ENCODE measurements at regions not wholly inside any gene's neighbourhood (a gene's known extent, or its start where the extent isn't known, plus 50 kb on each side); places are given as distances from the start of the nearest gene placed in this dataset.
"Not testable (repeated sequence)": the region's sequence is repeated elsewhere in the genome, so short reads cannot be mapped to it uniquely, and the experiment has no call there.

DNA sequence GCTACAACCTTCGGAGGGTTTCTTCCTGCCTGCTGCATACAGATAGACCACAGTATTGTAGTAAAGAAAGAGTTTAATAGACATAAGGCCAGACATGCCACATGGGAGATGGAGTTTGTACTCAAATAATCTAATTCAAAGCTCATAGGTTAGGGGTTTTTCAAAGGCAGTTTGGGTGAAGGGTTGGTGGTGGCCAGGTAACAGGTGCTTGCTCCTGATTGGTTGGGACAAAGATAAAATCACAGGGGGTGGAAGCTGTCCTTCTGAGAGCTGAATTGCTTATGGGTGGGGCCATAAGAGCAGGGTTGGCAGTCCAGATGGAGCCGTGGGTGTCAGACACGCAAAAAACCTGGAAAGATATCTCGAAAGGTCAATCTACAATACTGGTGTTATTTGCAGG, 92.3 kb upstream of the ETV3 start:
- no peak for DNase-seq (ENCODE audit: low read depth, low spot score)

DNA sequence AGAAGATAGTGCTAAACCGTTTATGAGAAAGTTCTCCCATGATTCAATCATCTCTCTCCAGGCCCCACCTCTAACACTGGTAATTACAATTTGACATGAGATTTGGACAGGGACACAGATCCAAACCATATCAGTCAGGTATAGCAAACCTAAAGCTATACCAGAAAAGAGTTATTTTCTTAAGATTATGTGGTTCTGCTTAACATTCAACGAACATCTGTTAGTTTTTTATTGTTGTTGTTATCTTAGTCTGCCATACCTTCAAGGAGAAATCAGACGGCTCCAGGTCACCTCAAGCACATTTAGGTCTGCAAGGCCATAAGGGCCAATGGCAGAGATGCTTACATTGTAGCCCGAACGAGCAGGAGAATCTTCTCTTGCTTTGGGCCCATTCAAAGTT, 89.5 kb upstream of the ETV3 start:
- no peak for DNase-seq (ENCODE audit: low read depth, low spot score)

DNA sequence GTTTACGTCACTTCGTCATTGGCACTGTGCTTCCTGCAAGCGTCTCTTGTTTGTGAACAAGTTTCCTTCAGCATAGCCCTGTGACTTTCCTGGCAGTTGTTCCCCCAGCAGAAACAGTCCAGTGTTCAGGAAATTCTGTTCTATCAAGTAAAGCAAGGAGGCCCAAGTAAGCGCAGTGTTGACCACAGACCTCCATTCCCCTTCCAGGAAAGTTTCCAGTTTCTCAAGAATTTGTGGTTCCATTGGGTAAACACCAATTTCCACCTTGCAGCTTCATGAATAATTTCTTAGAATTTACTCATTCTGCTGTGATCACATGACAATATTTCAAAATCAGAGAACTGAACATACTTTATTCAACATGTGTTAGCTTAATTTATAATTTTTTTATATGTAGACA, 88.5 kb upstream of the ETV3 start:
- DNase-seq (ENCODE audit: low read depth, low spot score), result no peak

DNA sequence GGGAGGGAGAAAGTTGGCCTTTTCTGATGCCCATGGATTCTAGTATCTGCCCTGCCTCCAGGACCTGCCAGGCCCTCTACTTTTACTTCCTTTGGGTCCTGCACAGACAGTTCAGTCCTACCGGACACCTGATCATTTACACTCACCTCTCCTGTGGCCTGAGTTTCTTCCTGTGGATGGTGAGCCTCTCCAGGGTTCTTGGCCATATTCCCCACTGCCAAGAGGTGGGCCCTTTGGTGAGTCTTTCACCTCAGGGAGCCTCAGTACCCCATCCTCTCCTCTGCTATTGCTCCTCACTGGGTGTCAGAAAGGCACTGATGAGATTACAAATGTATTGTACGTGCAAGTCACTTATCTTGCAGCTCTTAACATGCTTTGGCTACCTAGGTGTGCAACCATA, 81.4 kb upstream of the ETV3 start:
- DNase-seq (ENCODE audit: low read depth, low spot score), result no peak

DNA sequence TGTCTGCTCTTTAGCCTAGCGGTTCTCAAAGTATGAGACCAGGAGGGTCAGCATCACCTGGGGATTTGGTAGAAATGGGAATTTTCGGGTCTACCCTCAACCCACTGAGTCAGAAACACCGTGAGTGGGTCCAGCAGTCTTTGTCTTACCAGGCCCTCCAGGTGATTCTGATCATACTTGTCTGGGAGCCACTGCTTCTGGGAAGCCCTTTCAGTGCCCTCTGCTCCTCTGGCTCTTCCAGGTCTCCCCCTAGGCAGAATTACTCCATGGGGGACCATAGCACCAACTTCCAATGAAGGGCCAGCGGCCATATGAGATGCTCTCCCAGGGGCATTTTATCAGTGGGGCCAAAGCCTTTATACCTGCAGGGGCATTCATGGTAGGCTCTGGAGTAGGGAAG, 81.0 kb upstream of the ETV3 start:
- no peak for DNase-seq (ENCODE audit: low read depth, low spot score)

DNA sequence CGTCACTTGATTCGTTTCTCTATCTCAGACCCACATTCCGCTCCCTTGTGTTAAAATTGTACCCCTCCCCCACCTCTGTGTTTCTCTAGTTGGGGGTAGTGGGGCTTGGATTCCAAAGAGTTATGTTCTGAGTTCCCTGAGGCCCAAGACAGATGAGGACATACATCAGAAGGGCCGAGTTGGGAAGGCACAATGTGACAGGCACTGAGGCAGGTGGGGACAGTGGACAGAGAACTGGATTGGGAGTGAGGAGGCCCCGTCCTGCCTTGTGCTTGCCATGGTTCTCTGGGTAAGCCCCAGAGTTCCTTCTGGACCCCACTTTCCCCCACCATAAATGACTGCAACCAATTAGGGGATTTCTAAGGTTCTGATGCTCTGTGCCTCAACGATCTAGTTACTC, 80.5 kb upstream of the ETV3 start:
- DNase-seq (ENCODE audit: low read depth, low spot score), result no peak

DNA sequence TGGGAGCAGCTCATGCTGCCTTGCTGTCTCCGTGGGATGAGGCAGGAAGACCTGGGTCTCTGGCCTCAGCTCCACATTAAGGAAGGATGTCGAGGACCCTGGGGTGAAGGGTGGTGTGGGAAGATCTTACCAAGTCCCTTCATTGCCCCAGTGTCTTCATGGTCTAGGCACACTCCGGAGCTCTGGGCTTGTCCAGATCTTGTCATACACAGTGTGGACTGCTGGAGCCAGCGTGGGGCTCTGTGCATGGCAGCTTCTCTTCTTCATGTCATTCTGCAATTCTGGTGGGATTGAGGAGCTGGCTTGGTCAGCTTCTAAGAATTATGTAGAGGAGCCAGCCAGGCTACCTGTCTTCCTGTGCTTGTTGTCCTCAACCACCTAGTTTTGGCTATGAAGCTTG, 79.3 kb upstream of the ETV3 start:
- no peak for DNase-seq (ENCODE audit: low read depth, low spot score)

DNA sequence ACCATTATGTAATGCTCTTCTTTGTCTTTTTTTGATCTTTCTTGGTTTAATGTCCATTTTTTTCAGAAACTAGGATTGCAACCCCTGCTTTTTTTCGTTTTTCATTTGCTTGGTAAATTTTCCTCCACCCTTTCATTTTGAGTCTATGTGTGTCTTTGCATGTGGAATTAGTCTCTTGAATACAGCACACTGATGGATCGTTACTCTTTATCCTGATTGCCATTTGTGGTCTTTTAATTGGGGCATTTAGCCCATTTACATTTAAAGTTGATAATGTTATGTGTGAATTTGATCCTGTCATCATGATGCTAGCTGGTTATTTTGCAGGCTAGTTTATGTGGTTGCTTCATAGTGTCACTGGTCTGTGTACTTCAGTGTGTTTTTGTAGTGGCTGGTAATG, 75.6 kb upstream of the ETV3 start:
- DNase-seq (ENCODE audit: low read depth, low spot score), result no peak

DNA sequence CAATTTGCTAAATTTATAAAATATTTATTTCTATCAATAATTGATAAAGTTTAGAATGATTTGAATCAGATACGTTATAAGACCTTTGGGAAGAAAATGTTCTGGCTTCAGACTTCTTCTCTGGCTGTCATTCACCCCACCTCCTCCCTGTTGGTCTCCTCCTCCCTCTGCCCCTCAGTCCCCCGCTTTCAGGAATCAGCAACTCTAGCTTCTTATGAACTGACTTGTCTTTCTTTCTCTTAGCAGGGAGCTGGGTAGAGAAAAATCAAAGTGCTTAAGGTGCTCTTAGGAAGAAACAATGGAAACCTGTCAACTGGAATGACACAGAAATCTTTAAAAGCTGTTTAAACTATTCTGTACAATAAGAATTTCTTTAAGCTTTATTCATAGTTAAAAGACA, 71.3 kb upstream of the ETV3 start:
- DNase-seq (ENCODE audit: low read depth, low spot score), result no peak

DNA sequence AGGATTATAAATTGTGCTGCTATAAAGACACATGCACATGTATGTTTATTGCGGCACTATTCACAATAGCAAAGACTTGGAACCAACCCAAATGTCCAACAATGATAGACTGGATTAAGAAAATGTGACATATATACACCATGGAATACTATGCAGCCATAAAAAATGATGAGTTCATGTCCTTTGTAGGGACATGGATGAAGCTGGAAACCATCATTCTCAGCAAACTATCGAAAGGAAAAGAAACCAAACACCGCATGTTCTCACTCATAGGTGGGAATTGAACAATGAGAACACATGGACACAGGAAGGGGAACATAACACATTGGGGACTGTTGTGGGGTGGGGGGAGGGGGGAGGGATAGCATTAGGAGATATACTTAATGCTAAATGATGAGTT, 67.8 kb upstream of the ETV3 start:
- not testable (repeated sequence) for DNase-seq (ENCODE audit: low read depth, low spot score)

DNA sequence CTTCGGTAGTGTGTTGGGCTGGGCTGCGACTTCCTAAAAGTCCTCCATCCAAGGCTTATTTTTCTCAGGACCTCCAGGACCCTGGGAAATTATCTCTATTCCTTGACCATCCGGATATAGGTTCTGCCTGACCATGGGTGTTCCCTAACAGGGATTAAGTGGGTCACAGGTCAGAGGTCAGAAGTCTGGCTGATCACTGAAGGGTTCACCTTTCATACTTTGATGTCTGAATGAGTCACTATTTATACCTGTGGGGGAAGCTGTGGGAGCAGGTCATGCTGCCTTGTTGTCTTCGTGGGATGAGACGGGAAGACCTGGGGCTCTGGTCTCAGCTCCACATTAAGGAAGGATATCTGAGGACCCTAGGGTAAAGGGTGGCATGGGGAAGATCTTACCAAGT, 65.0 kb upstream of the ETV3 start:
- DNase-seq (ENCODE audit: low read depth, low spot score), result no peak

DNA sequence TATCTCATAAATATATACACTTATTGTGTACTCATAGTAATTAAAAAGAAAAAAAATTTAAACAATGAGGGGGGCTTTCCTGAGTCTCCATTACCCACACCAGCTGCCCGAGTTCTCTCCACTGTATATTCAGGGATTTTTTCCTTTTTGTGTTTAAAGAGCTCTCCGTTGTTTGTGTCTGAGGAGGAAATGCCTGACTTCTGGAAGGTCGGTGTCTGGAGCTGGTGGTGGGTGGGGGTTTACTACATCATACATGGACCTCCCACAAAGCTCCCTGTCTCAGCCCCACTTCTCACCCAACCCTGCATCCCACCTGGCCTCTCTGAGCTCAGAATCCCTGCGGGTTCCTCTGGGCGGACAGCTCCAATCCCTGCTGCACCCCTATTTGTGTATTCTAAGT, 64.1 kb upstream of the ETV3 start:
- DNase-seq (ENCODE audit: low read depth, low spot score), result no peak

DNA sequence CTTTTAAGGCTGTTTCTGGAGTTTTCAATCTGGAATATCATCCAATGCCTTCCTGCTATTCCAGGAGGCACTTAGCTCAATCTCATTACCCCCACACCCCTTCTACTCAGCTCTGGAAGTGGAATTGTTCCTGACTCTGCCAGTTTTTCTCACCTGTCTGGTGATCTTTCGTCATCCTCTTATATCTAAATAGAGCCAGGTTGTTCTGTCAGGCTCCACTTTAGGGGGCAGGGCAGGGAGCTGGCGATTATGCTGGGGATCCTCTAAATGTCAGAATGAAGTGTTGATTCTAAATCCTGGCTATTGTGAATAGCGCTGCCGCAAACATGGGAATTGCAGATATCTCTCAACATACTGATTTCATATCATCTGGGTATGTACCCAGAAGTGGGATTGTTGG, 63.6 kb upstream of the ETV3 start:
- DNase-seq (ENCODE audit: low read depth, low spot score), result no peak

DNA sequence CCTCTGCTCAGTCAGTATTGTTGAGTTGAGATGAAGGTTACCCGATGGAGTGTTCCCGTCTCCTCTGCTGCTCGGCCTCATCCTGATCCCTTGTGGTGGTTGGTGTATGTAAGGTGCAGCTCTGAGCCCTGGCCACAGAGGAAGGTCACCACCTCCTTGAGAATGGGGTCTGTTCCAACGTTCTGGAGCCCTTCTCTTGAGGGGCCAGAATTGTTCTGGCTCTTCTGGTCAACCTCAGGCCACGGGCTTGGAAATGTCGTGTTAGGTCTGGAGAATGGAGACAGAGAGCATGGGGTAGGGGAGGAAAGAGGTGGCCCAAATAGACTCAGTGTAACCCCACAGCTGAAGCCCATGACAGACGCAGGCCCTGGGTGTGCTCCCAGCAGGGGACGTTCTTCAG, 62.3 kb upstream of the ETV3 start:
- no peak for DNase-seq (ENCODE audit: low read depth, low spot score)

DNA sequence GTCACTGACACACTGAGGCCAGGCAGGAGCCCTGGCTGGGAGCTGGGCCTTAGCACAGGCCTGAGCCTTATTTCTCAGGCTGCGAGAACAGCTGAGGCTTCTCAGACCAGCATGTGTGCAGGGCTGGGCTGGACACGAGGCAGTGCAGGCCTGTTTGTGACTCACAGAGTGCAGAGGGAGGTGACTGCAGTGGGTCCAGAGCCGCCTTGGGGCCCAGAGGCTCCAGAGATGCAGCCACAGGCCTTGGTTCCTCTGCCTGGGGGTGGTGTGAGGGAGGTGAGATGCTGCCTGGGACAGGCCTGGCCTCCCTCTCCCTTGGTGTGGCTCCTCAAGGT, 61.2 kb upstream of the ETV3 start:
- DNase-seq (ENCODE audit: low read depth, low spot score), result no peak

DNA sequence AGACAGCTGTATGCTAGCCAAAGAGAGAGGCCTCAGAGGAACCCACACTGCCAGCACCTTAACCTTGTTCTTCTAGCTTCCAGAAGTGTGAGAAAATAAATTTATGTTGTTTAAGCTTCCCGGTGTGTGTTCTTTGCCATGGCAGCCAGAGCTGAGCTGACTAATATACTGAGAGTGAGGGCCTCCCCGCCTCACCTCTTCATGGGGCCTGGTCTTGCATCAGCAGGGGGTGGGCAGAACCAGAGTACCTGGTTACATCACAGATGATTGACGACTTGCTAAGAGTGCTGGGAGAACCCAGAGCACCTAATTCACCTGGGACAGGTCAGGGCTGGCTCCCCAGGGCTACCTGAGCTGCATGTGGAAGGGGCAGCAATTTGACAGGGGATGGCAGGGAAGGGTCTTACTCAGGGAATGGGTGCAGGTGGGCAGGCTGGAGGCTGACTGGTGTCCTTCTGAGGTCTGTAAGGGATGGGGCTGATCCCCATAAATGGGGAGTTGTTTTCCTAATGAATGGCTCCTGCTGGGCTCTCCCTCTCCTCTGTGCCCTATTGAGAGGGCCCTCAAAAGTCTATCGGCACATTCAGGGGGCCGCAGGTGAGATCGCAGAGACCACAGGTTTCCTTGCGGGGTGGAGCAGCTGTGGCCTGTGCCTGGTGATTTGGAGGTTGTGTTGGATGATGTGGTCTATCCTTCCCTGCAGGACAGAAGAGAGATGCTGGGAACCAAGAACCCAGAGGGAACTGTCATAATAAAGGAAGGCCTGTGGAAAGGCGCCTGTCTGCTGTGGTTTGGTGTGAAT, 60.6 kb upstream of the ETV3 start:
- no peak for DNase-seq (ENCODE audit: low read depth, low spot score)

DNA sequence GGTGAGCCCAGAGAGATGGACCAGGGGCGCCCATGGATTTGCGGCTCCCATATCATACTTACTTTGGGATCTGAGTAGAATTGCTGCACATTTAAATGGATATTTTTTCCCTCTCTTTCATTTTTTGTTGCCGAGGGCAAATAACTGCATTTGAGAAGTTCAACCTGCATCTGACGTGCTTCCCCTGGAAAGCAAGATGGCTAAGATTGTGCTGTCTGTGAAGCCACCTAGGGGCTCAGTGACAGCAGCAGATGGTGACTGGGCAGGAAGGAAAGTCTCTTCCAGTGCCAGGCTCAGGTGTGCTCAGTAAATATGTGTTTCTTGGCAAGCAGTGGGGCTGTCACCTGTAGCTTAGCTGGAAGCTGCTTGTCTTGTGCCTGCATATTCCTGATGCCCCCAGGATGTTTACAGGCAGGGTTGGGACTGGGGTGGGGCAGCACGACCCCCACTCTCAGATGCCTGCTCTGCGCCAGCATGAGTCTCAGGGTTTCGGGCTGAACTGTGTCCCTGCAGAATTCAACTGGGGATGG, 59.8 kb upstream of the ETV3 start:
- no peak for DNase-seq (ENCODE audit: low read depth, low spot score)

DNA sequence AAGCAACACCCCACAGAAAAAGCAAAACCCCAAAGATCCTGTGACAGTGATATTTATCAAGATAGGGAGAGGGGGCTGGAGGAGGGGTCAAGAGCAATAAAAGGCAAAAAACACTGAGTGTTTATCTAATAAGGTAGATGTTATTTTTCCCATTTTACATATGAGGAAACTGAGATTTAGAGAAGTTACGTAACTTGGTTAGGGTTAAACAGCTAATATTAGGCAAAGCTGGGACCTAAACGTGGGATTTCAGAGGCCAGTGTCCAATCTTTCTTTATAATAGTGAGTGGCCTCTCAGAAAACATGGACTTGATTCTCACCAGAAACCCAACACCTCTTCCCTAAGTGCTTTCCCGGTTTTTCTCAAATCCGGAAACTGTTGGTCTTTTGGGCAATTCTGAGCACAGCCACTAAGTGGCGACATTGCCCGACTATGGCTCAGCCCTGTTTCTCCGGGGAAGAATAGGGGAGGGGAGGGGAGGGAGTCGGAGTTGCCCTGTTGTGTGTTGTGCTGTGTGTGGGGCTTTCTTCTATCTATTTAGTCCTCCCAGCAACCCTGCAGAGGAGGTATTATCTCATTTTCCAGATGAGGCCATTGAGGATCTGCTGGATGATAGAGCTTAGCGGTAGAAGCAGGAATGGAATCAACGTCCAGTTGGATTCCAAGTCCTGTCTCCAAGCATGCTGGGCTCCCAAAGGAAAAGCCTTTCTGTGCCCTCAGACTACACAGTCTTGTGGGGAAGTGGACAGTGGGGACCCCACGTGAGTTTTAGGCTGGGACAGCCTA, 58.7 kb upstream of the ETV3 start:
- DNase-seq (ENCODE audit: low read depth, low spot score), result not testable (repeated sequence)

DNA sequence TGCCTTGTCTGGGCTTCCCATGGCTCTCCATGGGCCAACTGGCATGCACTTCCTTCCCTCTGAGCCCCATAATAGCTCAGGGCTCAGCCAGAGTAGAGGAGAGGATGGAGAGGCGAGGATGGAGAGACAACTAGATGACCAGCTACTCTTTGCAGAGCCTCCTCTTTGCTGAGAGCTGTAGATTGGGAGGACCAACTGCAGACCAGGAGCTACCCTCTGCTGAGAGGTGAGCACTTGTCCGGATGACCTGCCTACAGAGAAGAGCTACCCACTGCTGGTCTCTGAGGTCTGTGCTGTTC, 58.0 kb upstream of the ETV3 start:
- DNase-seq (ENCODE audit: low read depth, low spot score), result no peak

DNA sequence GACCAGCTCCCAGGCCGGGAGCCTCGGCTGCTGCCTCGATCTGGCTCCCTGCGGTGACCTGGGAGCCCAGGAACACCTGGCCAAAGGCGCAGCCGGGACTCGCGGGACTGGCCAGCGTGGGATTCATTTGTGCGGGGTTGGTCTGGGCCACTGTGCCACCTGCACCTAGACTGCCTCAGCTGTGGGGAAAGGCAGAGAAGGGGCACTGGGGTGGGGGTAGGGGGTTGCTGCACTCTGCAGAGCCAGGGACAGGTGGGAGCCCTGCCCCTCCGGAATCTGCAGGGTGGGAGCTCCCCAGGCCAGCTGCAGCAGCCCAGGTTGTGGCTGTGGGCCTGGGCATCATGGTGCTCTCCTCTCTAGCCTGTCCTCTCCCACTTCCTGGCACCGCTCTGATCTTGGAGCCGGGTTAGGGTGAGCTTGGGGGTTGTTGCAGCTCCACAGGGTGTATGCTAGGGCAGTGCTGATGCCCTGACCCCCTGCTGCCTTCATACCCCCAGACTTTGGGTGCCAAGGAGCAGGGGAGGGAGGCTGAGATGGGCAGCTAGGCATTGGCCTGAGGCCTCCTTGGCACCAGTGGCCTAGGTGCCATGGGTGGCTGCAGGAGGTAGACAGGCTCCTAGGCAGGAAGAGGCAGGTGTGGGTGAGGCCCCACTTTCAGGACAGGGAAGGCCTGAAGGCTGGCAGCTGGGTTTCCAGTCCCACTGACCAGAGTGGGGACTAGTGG, 57.5 kb upstream of the ETV3 start:
- no peak for DNase-seq (ENCODE audit: low read depth, low spot score)

DNA sequence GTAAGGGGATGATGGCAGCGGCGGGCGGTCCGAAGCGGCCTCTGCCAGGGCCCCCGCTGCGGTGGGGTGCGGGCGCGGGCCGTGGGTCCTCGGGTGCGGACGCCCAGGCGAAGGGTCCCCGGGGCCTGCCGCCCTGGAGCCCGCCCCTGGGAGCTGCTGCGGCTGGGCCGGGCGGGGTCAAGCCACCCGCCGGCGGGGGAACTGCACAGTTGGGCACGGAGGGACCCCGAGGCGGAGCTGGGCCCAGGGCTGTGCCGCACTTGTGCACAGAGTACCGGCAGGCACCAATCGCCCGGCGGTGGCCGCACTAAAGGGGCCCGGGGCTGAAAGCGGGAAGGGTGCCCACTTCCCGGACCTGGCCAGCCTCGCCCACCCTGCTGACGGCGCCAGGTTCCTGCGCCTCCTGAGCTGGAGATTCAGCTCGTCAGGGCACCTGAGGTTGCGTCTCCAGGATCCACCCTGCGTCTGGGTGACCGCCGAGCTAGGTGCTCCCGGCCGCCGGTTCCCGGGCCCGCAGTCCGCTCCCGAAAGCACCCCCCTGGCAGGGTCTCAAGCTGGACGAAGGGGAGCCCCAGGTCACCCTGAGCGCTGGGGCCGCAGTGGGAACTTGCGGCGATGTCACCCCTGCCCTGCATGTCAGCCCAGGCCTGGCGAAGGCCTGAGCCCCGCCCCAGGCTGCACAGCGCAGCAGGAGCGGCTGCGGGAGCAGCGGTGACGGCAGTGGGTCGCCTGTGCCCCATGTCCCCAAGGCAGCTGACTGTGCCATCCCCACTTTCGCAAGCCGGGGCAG, 56.7 kb upstream of the ETV3 start:
- DNase-seq (ENCODE audit: low read depth, low spot score), result no peak
